OCI-LY1 (cell line): ENCODE measurements at regions not wholly inside any gene's neighbourhood (a gene's known extent, or its start where the extent isn't known, plus 50 kb on each side); places are given as distances from the start of the nearest gene placed in this dataset.

Experiments
- EZH2 ChIP-seq: fragments of 200-600 bp; sonication (generic), shearing (Covaris generic); IDR thresholded peaks from 2 replicates; pipeline ENCODE4 v1.8.0; 2017; ENCODE audit warnings: borderline replicate concordance, mixed run types, mild to moderate bottlenecking, antibody characterized with exemption, low read length, moderate library complexity, mixed read lengths
- TF ChIP-seq, protein P1 (sequence below): fragments of 200-600 bp; sonication (generic), shearing (Covaris generic); IDR thresholded peaks from 2 replicates; pipeline ENCODE4 v1.5.1; 2017; ENCODE audit warnings: mild to moderate bottlenecking, antibody characterized with exemption, low read length, moderate library complexity, mixed read lengths

- TF ChIP-seq, protein P1, sequence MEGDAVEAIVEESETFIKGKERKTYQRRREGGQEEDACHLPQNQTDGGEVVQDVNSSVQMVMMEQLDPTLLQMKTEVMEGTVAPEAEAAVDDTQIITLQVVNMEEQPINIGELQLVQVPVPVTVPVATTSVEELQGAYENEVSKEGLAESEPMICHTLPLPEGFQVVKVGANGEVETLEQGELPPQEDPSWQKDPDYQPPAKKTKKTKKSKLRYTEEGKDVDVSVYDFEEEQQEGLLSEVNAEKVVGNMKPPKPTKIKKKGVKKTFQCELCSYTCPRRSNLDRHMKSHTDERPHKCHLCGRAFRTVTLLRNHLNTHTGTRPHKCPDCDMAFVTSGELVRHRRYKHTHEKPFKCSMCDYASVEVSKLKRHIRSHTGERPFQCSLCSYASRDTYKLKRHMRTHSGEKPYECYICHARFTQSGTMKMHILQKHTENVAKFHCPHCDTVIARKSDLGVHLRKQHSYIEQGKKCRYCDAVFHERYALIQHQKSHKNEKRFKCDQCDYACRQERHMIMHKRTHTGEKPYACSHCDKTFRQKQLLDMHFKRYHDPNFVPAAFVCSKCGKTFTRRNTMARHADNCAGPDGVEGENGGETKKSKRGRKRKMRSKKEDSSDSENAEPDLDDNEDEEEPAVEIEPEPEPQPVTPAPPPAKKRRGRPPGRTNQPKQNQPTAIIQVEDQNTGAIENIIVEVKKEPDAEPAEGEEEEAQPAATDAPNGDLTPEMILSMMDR = no peak
- TF ChIP-seq EZH2 = no peak
Measured at GRCh38 chr5:90312027-90312426, 97.5 kb downstream of the CETN3 start.
